ENCODE measurements at regions not wholly inside any gene's neighbourhood (a gene's known extent, or its start where the extent isn't known, plus 50 kb on each side); places are given as distances from the start of the nearest gene placed in this dataset.

DNA sequence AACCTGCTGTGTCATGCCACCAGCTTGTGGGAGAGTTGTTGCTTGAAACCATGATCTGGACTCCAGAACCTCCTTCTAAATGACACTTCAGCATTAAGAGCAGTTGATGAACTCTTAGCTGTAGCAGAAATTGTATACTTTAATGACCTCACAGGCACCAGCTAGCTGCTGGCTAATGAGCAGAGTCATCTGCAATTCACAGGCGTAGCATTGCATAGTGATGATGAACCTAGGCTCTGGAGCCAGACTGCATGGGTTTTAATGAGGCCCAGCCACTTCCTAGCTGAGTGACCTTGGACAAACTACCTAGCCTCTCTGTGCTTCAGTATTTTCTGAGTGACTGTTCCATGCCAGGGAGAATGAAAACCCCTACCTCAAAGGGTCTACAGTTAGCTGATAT lies 407.1 kb downstream of the LMO4 start:
- TF ChIP-seq POLR2A (IDR thresholded peaks at IDR 0.05), result no peak
- TF ChIP-seq, protein P1, sequence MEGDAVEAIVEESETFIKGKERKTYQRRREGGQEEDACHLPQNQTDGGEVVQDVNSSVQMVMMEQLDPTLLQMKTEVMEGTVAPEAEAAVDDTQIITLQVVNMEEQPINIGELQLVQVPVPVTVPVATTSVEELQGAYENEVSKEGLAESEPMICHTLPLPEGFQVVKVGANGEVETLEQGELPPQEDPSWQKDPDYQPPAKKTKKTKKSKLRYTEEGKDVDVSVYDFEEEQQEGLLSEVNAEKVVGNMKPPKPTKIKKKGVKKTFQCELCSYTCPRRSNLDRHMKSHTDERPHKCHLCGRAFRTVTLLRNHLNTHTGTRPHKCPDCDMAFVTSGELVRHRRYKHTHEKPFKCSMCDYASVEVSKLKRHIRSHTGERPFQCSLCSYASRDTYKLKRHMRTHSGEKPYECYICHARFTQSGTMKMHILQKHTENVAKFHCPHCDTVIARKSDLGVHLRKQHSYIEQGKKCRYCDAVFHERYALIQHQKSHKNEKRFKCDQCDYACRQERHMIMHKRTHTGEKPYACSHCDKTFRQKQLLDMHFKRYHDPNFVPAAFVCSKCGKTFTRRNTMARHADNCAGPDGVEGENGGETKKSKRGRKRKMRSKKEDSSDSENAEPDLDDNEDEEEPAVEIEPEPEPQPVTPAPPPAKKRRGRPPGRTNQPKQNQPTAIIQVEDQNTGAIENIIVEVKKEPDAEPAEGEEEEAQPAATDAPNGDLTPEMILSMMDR (IDR thresholded peaks at IDR 0.05), result no peak
- TF ChIP-seq POLR2AphosphoS5 (IDR thresholded peaks at IDR 0.05), result no peak
